ENCODE measurements at regions not wholly inside any gene's neighbourhood (a gene's known extent, or its start where the extent isn't known, plus 50 kb on each side); places are given as distances from the start of the nearest gene placed in this dataset.
"Not testable (repeated sequence)": the region's sequence is repeated elsewhere in the genome, so short reads cannot be mapped to it uniquely, and the experiment has no call there.

DNA sequence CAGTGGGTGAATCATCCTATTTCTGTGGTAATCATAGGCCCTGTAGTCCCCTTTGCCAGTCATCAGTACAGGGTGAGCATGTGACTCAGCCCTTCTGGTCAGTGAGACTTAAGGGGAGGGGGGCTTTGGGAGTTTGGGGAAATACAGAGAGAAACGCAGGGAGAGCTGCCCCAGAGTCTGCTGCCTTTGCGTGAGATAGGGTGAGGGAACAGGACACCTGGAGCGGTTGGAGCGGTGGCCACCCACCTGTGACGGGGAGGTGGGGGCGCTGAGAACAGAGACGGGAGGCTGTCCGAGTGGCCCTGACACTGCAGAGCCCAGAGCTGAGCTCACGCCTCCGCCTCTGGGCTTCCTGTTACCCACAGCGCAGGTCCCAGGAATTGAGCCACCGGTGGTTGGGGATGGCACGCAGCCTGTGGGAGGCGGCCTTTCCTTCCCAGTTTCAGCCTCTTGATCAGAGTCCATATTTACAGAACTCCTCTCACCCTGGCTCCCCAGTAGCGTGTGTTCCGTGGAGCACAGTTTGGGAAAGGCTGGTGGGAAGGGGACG, 92.0 kb upstream of the ERCC6L2 start:
- DNase-seq = no peak

- no peak for DNase-seq
These were observed 94.7 kb upstream of the ERCC6L2 start for GRCh38 chr9:95780751-95781150.

- no peak for DNase-seq
These were observed 95.4 kb upstream of the ERCC6L2 start for GRCh38 chr9:95780121-95780520.

- DNase-seq = not testable (repeated sequence)
These were observed 95.9 kb upstream of the ERCC6L2 start for GRCh38 chr9:95779597-95779996.

DNA sequence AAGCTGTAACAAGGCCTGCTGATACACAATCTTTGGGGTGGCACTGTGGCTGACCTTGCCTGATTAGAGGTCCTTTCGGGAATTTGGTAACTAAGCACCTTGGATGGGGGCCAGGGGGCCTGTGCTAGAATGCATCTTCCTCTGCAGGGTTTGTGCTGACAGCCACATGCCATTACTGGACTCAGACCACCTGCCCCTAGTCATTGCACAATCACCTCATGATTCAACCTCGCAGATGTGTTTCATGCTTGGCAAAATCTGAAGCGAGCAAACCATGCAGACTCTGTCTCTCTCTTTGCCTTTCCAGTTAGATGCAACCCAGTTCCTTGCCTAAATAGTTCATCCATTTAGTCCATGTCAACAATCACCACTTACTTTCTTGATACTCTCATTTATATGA, 96.5 kb upstream of the ERCC6L2 start:
- no peak for DNase-seq

DNA sequence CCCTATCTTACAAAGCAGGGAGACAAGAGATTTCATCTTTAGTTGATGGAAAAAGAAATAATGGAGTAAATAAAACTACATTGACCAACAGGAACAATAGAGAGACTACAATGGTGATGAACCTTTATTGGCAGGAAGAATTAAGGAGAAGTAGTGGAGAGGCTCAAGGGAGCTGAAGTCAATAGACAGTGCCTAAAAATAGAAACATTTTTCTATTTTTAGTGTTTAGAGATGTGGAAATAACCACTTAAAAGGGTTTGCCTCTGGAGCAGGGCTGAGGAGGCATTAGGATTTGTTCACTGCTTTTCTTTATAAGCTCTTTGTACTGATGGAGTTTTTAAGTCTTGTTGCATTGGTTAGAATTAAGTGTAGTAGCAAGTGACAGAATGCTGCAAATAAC, 98.4 kb upstream of the ERCC6L2 start:
- no peak for DNase-seq

- DNase-seq = peak; percentile 56
These were observed 99.3 kb upstream of the ERCC6L2 start for GRCh38 chr9:95776176-95776575.

- no peak for DNase-seq
These were observed 100.3 kb upstream of the ERCC6L2 start for GRCh38 chr9:95775191-95775590.

DNA sequence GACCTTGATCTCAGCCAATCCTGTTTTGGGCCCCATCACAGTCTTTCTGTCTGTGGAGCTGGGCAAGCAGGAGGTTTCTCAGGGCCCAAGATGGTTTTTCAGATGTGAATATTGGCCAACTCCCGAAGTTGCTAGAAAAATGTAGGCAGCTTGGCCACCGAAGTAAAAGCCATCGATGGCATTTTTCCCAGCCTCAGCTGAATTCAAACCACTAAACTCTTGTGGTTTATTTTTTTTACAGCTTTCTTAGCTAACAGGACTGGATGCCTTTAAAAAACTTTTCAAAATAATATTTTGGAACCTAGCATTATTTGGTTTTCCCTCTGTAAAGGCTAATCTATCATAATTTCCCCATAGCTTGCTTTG, 102.5 kb upstream of the ERCC6L2 start:
- peak; percentile 41 for DNase-seq

DNA sequence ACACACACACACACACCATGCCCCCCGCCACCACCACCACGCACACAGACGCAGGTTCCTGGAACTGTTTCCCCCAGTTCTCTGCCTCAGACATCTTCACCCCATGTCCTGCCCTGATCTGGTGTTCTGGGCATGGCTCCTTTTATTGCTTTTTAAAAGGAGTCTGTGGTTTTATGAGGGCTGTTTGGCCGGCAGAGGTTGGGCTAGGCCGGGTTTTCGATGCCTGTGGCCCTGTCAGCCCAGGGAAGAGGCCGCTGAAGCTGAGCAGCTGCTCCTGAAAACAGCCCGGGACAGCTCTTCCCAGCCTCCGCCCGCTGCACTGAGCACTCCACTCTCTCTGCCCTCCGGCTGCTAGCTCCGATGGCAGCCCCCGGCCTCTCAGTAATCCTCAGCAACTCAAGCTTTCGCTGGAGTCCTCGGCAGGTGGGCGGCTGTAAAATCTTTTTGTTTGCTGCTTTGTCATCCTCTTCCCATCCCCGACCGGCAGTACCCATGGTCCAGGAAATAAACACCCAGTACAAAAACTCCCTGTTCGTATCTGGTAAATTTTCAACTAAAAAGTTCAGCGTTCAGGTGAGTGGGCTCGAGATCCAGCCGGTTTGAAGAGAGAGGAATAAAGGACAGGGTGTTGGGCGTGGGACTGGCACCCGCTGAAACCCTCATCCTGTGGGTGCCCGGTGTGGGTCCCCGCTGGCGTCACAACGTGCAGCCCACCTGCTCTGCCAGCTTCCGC, 103.0 kb upstream of the ERCC6L2 start:
- DNase-seq = peak; percentile 80

DNA sequence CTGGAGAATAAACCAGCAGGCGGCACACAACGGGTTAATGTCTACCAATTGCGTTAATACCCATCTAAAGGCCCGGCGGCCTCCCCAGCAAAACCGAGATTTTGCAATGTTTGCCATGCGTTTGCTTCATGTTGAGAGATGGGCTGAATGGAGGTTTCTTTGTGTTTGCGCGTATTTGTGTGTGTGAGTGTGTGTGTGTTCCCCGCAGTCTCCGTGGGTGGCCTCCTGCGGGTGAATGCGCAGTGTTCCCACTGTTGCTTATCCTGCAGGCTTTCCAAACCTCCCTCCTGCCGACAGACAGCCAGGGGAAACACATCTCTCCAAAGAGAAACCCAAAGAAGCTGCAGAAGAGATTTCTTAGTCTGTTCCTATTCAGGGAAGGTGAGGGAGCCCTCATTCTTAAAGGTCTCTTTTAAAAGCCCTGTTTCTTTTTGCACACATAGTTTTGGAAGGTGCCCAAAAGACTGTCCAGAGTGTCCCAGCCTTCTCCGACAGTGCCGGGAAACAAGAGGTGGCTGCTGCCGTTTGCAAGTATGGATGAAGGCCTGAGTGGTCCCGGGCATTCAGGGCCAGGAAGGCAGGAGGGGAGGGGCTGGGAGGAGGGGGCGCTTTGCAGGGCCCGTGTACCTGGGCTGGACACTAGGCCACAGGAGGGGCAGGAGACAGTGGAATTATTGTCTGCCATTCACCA, 103.8 kb upstream of the ERCC6L2 start:
- peak; percentile 85 for DNase-seq

DNA sequence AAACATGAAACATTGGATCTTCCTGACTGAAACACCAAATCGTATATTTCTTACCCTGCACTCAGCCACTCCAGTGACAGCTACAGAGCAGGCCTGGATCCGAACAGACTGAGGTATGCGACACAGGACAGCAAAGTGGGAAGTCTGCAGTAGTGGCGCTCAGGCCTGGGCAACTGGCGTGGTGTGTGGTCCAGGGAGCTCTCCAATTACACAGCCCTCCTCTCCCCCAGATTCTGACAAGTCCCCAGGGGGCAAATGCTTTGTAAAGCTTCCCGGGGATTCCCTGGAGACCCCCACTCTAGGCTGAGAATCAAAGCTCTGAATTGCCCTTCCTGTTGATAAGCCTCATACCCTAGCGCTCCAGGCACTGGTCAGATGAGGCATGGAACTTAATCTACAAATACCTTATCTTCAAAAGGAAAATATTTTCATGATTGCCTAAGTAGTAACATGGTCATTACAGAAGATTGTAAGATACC, 104.8 kb upstream of the ERCC6L2 start:
- DNase-seq = peak; percentile 76

- no peak for DNase-seq
These were observed 105.5 kb upstream of the ERCC6L2 start for GRCh38 chr9:95769909-95770433.

DNA sequence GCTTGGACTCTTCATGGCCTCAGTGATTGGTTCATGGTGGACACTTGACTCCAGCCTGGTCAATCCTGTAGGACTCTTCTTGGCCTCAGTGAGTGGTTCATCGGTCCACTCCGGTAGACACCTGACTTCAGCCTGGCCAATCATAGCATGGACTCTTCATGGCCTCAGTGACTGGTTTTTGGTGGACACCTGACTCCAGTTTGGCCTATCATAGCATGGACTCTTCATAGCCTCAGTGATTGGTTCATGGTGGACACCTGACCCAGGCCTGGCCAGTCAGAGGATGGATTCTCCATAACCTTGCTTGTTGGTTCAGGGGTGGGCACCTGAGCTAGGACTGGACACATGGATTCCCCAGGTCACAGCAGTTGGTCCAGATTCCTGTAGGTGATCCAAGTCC, 106.0 kb upstream of the ERCC6L2 start:
- DNase-seq = no peak

GRCh38 chr9:95766906-95767305, 108.6 kb upstream of the ERCC6L2 start:
- no peak for DNase-seq

GRCh38 chr9:95764533-95765319, 110.8 kb upstream of the ERCC6L2 start:
- DNase-seq = no peak

- no peak for DNase-seq
These were observed 111.5 kb upstream of the ERCC6L2 start for GRCh38 chr9:95763983-95764382.

GRCh38 chr9:95763006-95763405, 112.5 kb upstream of the ERCC6L2 start:
- no peak for DNase-seq

DNA sequence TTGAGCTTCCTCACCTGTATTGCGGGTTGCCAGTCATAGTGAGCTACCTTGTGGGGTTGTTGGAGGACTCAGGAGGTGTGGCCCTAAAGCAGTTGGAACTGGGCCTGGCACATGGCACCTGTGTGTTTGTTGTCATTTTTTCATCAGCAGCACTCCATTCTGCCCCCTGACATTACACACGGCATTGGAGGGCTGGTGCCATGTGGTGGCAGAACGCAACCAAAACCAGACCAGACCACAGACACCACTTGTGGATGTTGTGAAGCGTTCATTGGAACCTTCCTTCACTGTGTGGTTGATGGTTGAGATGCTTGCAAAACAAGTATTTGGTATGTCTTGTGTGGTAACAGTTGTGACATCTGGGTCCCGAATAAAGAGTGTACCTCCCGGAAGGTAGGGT, 113.2 kb upstream of the ERCC6L2 start:
- no peak for DNase-seq

- no peak for DNase-seq
These were observed 114.7 kb upstream of the ERCC6L2 start for GRCh38 chr9:95760791-95761190.

- DNase-seq = no peak
These were observed 118.1 kb upstream of the ERCC6L2 start for GRCh38 chr9:95757439-95757838.

GRCh38 chr9:95756986-95757385, 118.5 kb upstream of the ERCC6L2 start:
- no peak for DNase-seq

DNA sequence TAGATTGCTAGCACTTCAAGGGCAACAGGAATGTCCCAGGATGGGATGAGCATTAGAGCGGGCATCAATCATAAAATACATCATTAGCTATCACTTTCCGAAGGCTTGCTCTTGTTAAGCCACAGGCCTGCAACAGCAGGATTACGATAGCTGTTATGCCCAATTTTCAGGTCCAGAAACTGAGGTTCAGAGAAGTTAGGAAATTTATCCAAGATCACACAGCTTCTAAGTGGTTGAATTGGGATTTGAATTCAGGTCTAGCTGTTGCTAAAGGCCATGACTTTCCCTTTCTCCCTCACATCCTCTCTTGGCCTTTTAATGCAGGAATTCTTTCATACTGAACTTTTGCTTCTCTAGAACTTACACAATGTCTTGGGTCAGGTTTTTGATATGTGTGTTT, 119.4 kb upstream of the ERCC6L2 start:
- DNase-seq = no peak

All from eye (tissue), 1 donor.